HUDEP-2 (cell line): ENCODE measurements at regions not wholly inside any gene's neighbourhood (a gene's known extent, or its start where the extent isn't known, plus 50 kb on each side); places are given as distances from the start of the nearest gene placed in this dataset.
"Not testable (repeated sequence)": the region's sequence is repeated elsewhere in the genome, so short reads cannot be mapped to it uniquely, and the experiment has no call there.

Experiments used
- DNase-seq, 76 experiments: peaks; one replicate each; lab custom pipeline; 2025; ENCODE audit not compliant: unreplicated experiment in 76 of 76; lab: John Stamatoyannopoulos, UW

GRCh38 chr5:28707706-28708105, 1669.3 kb upstream of the CDH9 start:
- no peak for DNase-seq

- DNase-seq, result no peak
Observed at GRCh38 chr5:28703651-28704260, 1665.4 kb upstream of the CDH9 start.

GRCh38 chr5:28691526-28691925, 1653.1 kb upstream of the CDH9 start:
- no peak for DNase-seq

GRCh38 chr5:28685794-28686193, 1647.4 kb upstream of the CDH9 start:
- DNase-seq, result no peak

GRCh38 chr5:28678899-28679298, 1640.5 kb upstream of the CDH9 start:
- DNase-seq, result no peak

GRCh38 chr5:28666110-28666509, 1627.7 kb upstream of the CDH9 start:
- DNase-seq, result no peak

- DNase-seq, result no peak
Observed at GRCh38 chr5:28648108-28648507, 1609.7 kb upstream of the CDH9 start.

- no peak for DNase-seq
Observed at GRCh38 chr5:28632607-28633006, 1594.2 kb upstream of the CDH9 start.

GRCh38 chr5:28603869-28604268, 1565.5 kb upstream of the CDH9 start:
- no peak for DNase-seq

GRCh38 chr5:28602429-28602828, 1564.0 kb upstream of the CDH9 start:
- no peak for DNase-seq

GRCh38 chr5:28596707-28597106, 1558.3 kb upstream of the CDH9 start:
- not testable (repeated sequence) for DNase-seq

- no peak for DNase-seq
Observed at GRCh38 chr5:28580616-28581015, 1542.2 kb upstream of the CDH9 start.

GRCh38 chr5:28576022-28576421, 1537.6 kb upstream of the CDH9 start:
- no peak for DNase-seq

- DNase-seq, result no peak
Observed at GRCh38 chr5:28575368-28575767, 1537.0 kb upstream of the CDH9 start.

GRCh38 chr5:28574606-28575005, 1536.2 kb upstream of the CDH9 start:
- DNase-seq, result no peak

GRCh38 chr5:28567048-28567447, 1528.7 kb upstream of the CDH9 start:
- no peak for DNase-seq

- no peak for DNase-seq
Observed at GRCh38 chr5:28561522-28561921, 1523.1 kb upstream of the CDH9 start.

GRCh38 chr5:28558196-28558595, 1519.8 kb upstream of the CDH9 start:
- DNase-seq, result no peak

GRCh38 chr5:28557114-28557513, 1518.7 kb upstream of the CDH9 start:
- no peak for DNase-seq

- DNase-seq, result no peak
Observed at GRCh38 chr5:28549588-28549987, 1511.2 kb upstream of the CDH9 start.

- no peak for DNase-seq
Observed at GRCh38 chr5:28548856-28549255, 1510.5 kb upstream of the CDH9 start.

GRCh38 chr5:28544501-28544900, 1506.1 kb upstream of the CDH9 start:
- no peak for DNase-seq

GRCh38 chr5:28543473-28544098, 1505.2 kb upstream of the CDH9 start:
- no peak for DNase-seq
